OCI-M2 (cell line): ENCODE measurements at regions not wholly inside any gene's neighbourhood (a gene's known extent, or its start where the extent isn't known, plus 50 kb on each side); places are given as distances from the start of the nearest gene placed in this dataset.

Source experiments
- DNase-seq: peaks from one replicate; lab custom pipeline; 2025; ENCODE audit not compliant: unreplicated experiment; lab: John Stamatoyannopoulos, UW

GRCh38 chr1:59162665-59163064 lies 134.2 kb upstream of the FGGY start:
- DNase-seq, result no peak

- no peak for DNase-seq
Observed at GRCh38 chr1:59163268-59164092, 133.4 kb upstream of the FGGY start.

- no peak for DNase-seq
Observed at GRCh38 chr1:59164371-59164770, 132.5 kb upstream of the FGGY start.

GRCh38 chr1:59165353-59165752 lies 131.5 kb upstream of the FGGY start:
- no peak for DNase-seq

GRCh38 chr1:59169703-59170102 lies 127.2 kb upstream of the FGGY start:
- no peak for DNase-seq

GRCh38 chr1:59170659-59171058 lies 126.2 kb upstream of the FGGY start:
- DNase-seq, result no peak

- DNase-seq, result no peak
Observed at GRCh38 chr1:59171788-59172187, 125.1 kb upstream of the FGGY start.

- DNase-seq, result no peak
Observed at GRCh38 chr1:59172693-59173092, 124.2 kb upstream of the FGGY start.

GRCh38 chr1:59173721-59174120 lies 123.2 kb upstream of the FGGY start:
- DNase-seq, result no peak

GRCh38 chr1:59176471-59176870 lies 120.4 kb upstream of the FGGY start:
- DNase-seq, result no peak

GRCh38 chr1:59177756-59178155 lies 119.1 kb upstream of the FGGY start:
- DNase-seq, result no peak

GRCh38 chr1:59178339-59179187 lies 118.3 kb upstream of the FGGY start:
- DNase-seq, result no peak

GRCh38 chr1:59179673-59180072 lies 117.2 kb upstream of the FGGY start:
- DNase-seq, result no peak

- DNase-seq, result no peak
Observed at GRCh38 chr1:59180735-59181134, 116.2 kb upstream of the FGGY start.

GRCh38 chr1:59183749-59184317 lies 113.1 kb upstream of the FGGY start:
- no peak for DNase-seq

- no peak for DNase-seq
Observed at GRCh38 chr1:59184365-59184905, 112.5 kb upstream of the FGGY start.

GRCh38 chr1:59185163-59185860 lies 111.6 kb upstream of the FGGY start:
- no peak for DNase-seq

- DNase-seq, result no peak
Observed at GRCh38 chr1:59186656-59187055, 110.2 kb upstream of the FGGY start.

- no peak for DNase-seq
Observed at GRCh38 chr1:59188413-59189213, 108.3 kb upstream of the FGGY start.

- DNase-seq, result no peak
Observed at GRCh38 chr1:59193443-59194093, 103.3 kb upstream of the FGGY start.
